ENCODE measurements at regions not wholly inside any gene's neighbourhood (a gene's known extent, or its start where the extent isn't known, plus 50 kb on each side); places are given as distances from the start of the nearest gene placed in this dataset.
"Not testable (repeated sequence)": the region's sequence is repeated elsewhere in the genome, so short reads cannot be mapped to it uniquely, and the experiment has no call there.

DNA sequence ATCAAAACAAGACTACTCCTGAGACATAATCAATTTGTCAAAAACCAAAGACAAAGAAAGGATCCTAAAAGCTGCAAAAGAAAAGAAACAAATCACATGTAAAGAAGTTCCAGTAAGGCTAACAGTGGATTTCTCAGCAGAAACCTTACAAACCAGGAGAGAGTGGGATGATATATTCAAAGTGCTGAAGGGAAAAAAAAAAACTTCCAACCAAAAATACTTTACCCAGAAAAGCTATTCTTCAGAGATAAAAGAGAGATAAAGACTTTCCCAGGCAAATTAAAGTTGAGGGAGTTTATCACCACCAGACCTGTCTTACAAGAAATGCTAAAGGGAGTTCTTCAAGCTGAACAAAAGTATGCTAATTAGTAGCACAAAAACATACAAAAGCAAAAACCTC lies 91.9 kb upstream of the PPP2R5C start:
- H3K36me3 Mint-ChIP-seq (ENCODE audit: low read depth, unreplicated experiment), result no peaks in the 10 kb centered on the region
- no peaks in the 10 kb centered on the region for H3K4me1 ChIP-seq (ENCODE audit: insufficient read depth, low read length)
- peaks cover 16% of the 10 kb centered on the region for H3K27me3 Mint-ChIP-seq (ENCODE audit: low read depth, unreplicated experiment)
- H3K27ac ChIP-seq (ENCODE audit: low read depth, low read length), result no peak overlapping the region
- H3K4me2 ChIP-seq (ENCODE audit: low read length), result no peak overlapping the region
- no peak for DNase-seq (ENCODE audit: low read depth)
- peaks cover 6% of the 10 kb centered on the region for H3K27me3 ChIP-seq (ENCODE audit: insufficient read depth, low read length)
- H3K36me3 ChIP-seq (ENCODE audit: insufficient read depth, low read length), result no peaks in the 10 kb centered on the region
- H3K9me3 Mint-ChIP-seq (ENCODE audit: unreplicated experiment), result peaks cover 8% of the 10 kb centered on the region
- no peak overlapping the region for H3K27ac Mint-ChIP-seq (ENCODE audit: unreplicated experiment)
- no peak overlapping the region for H2AFZ ChIP-seq (ENCODE audit: low read depth, low read length)
- no peaks in the 10 kb centered on the region for H4K20me1 ChIP-seq (ENCODE audit: insufficient read depth, low read length)
- no peaks in the 10 kb centered on the region for H3K4me1 Mint-ChIP-seq (ENCODE audit: low read depth, unreplicated experiment)
- H3K4me3 Mint-ChIP-seq (ENCODE audit: unreplicated experiment), result no peak overlapping the region
- TF ChIP-seq EZH2 (IDR thresholded peaks at IDR 0.05; ENCODE audit: insufficient read depth, low read length), result no peak
- TF ChIP-seq, protein P1, sequence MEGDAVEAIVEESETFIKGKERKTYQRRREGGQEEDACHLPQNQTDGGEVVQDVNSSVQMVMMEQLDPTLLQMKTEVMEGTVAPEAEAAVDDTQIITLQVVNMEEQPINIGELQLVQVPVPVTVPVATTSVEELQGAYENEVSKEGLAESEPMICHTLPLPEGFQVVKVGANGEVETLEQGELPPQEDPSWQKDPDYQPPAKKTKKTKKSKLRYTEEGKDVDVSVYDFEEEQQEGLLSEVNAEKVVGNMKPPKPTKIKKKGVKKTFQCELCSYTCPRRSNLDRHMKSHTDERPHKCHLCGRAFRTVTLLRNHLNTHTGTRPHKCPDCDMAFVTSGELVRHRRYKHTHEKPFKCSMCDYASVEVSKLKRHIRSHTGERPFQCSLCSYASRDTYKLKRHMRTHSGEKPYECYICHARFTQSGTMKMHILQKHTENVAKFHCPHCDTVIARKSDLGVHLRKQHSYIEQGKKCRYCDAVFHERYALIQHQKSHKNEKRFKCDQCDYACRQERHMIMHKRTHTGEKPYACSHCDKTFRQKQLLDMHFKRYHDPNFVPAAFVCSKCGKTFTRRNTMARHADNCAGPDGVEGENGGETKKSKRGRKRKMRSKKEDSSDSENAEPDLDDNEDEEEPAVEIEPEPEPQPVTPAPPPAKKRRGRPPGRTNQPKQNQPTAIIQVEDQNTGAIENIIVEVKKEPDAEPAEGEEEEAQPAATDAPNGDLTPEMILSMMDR (IDR thresholded peaks at IDR 0.05; ENCODE audit: insufficient read depth, low read depth, low read length), result no peak
- H3K4me3 ChIP-seq (ENCODE audit: insufficient read depth, low read depth, low read length), result no peak overlapping the region
- no peak overlapping the region for H3K9ac ChIP-seq (ENCODE audit: low read length)
- no peaks in the 10 kb centered on the region for H3K79me2 ChIP-seq (ENCODE audit: insufficient read depth, low read length)
- no peak for FAIRE-seq
- no peaks in the 10 kb centered on the region for H3K9me3 ChIP-seq (ENCODE audit: insufficient read depth, low read depth, low read length)

DNA sequence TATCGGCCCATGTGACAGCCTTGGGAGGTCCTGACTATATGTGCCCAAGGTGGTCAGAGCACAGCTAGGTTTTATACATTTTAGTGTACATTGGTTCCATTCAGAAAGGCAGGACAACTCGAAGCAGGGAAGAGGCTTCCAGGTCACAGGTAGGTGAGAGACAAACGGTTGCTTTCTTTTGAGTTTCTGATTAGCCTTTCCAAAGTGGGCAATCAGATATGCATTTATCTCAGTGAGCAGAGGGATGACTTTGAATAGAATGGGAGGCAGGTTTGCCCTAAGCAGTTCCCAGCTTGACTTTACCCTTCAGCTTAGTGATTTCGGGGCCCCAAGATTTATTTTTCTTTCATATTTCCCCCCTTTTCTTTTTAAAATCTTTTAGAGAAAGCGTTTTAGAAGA lies 87.6 kb upstream of the PPP2R5C start:
- no peaks in the 10 kb centered on the region for H4K20me1 ChIP-seq (ENCODE audit: insufficient read depth, low read length)
- DNase-seq (ENCODE audit: low read depth) (no peak), FAIRE-seq (no peak)
- no peak for TF ChIP-seq EZH2 (IDR thresholded peaks at IDR 0.05; ENCODE audit: insufficient read depth, low read length)
- TF ChIP-seq, protein P1 (IDR thresholded peaks at IDR 0.05; ENCODE audit: insufficient read depth, low read depth, low read length), result no peak
- no peaks in the 10 kb centered on the region for H3K4me1 ChIP-seq (ENCODE audit: insufficient read depth, low read length)
- Mint-ChIP-seq H3K4me1 (ENCODE audit: low read depth, unreplicated experiment) (no peaks in the 10 kb centered on the region), H3K36me3 (ENCODE audit: low read depth, unreplicated experiment) (no peaks in the 10 kb centered on the region), H3K27ac (ENCODE audit: unreplicated experiment) (no peak overlapping the region), H3K9me3 (ENCODE audit: unreplicated experiment) (peaks cover 6% of the 10 kb centered on the region), H3K4me3 (ENCODE audit: unreplicated experiment) (no peak overlapping the region), H3K27me3 (ENCODE audit: low read depth, unreplicated experiment) (peaks cover 20% of the 10 kb centered on the region)
- no peak overlapping the region for H3K27ac ChIP-seq (ENCODE audit: low read depth, low read length)
- H3K36me3 ChIP-seq (ENCODE audit: insufficient read depth, low read length), result no peaks in the 10 kb centered on the region
- no peak overlapping the region for H3K4me2 ChIP-seq (ENCODE audit: low read length)
- no peaks in the 10 kb centered on the region for H3K27me3 ChIP-seq (ENCODE audit: insufficient read depth, low read length)
- H2AFZ ChIP-seq (ENCODE audit: low read depth, low read length), result no peak overlapping the region
- H3K9me3 ChIP-seq (ENCODE audit: insufficient read depth, low read depth, low read length), result no peaks in the 10 kb centered on the region
- no peak overlapping the region for H3K9ac ChIP-seq (ENCODE audit: low read length)
- no peaks in the 10 kb centered on the region for H3K79me2 ChIP-seq (ENCODE audit: insufficient read depth, low read length)
- no peak overlapping the region for H3K4me3 ChIP-seq (ENCODE audit: insufficient read depth, low read depth, low read length)

DNA sequence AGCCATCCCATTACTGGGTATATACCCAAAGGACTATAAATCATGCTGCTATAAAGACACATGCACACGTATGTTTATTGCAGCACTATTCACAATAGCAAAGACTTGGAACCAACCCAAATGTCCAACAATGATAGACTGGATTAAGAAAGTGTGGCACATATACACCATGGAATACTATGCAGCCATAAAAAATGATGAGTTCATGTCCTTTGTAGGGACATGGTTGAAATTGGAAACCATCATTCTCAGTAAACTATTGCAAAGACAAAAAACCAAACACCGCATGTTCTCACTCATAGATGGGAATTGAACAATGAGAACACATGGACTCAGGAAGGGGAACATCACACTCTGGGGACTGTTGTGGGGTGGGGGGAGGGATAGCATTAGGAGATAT lies 85.7 kb upstream of the PPP2R5C start:
- H3K27ac Mint-ChIP-seq (ENCODE audit: unreplicated experiment); DNase-seq (ENCODE audit: low read depth); H3K79me2 ChIP-seq (ENCODE audit: insufficient read depth, low read length); H2AFZ ChIP-seq (ENCODE audit: low read depth, low read length); H3K9ac ChIP-seq (ENCODE audit: low read length); H3K36me3 ChIP-seq (ENCODE audit: insufficient read depth, low read length); H3K27me3 ChIP-seq (ENCODE audit: insufficient read depth, low read length); H3K9me3 Mint-ChIP-seq (ENCODE audit: unreplicated experiment); H3K4me1 Mint-ChIP-seq (ENCODE audit: low read depth, unreplicated experiment); H3K9me3 ChIP-seq (ENCODE audit: insufficient read depth, low read depth, low read length); H3K4me2 ChIP-seq (ENCODE audit: low read length); H3K4me3 ChIP-seq (ENCODE audit: insufficient read depth, low read depth, low read length); H4K20me1 ChIP-seq (ENCODE audit: insufficient read depth, low read length); FAIRE-seq; H3K27ac ChIP-seq (ENCODE audit: low read depth, low read length); H3K36me3 Mint-ChIP-seq (ENCODE audit: low read depth, unreplicated experiment); H3K4me1 ChIP-seq (ENCODE audit: insufficient read depth, low read length); H3K4me3 Mint-ChIP-seq (ENCODE audit: unreplicated experiment): not testable (repeated sequence)
- peaks cover 20% of the 10 kb centered on the region for H3K27me3 Mint-ChIP-seq (ENCODE audit: low read depth, unreplicated experiment)

DNA sequence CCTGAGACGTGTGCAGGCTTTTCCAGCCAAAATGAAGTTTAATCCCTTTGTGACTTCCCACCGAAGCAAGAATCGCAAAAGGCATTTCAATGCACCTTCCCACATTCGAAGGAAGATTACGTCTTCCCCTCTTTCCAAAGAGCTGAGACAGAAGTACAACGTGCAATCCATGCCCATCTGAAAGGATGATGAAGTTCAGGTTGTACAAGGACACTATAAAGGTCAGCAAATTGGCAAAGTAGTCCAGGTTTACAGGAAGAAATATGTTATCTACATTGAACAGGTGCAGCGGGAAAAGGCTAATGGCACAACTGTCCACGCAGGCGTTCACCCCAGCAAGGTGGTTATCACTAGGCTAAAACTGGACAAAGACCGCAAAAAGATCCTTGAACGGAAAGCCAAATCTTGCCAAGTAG lies 83.6 kb upstream of the PPP2R5C start:
- not testable (repeated sequence) for H3K4me1 Mint-ChIP-seq (ENCODE audit: low read depth, unreplicated experiment); H3K4me3 ChIP-seq (ENCODE audit: insufficient read depth, low read depth, low read length); H3K27ac ChIP-seq (ENCODE audit: low read depth, low read length); H3K36me3 ChIP-seq (ENCODE audit: insufficient read depth, low read length); H3K79me2 ChIP-seq (ENCODE audit: insufficient read depth, low read length); DNase-seq (ENCODE audit: low read depth); H3K36me3 Mint-ChIP-seq (ENCODE audit: low read depth, unreplicated experiment); H3K9ac ChIP-seq (ENCODE audit: low read length); FAIRE-seq; H3K4me3 Mint-ChIP-seq (ENCODE audit: unreplicated experiment); H3K4me2 ChIP-seq (ENCODE audit: low read length); H2AFZ ChIP-seq (ENCODE audit: low read depth, low read length); H3K27me3 ChIP-seq (ENCODE audit: insufficient read depth, low read length); H4K20me1 ChIP-seq (ENCODE audit: insufficient read depth, low read length); H3K4me1 ChIP-seq (ENCODE audit: insufficient read depth, low read length); H3K27ac Mint-ChIP-seq (ENCODE audit: unreplicated experiment); H3K9me3 Mint-ChIP-seq (ENCODE audit: unreplicated experiment); H3K9me3 ChIP-seq (ENCODE audit: insufficient read depth, low read depth, low read length)
- peaks cover 23% of the 10 kb centered on the region for H3K27me3 Mint-ChIP-seq (ENCODE audit: low read depth, unreplicated experiment)

Measured in astrocyte (in vitro differentiated cells and primary cell).